ENCODE measurements at regions not wholly inside any gene's neighbourhood (a gene's known extent, or its start where the extent isn't known, plus 50 kb on each side); places are given as distances from the start of the nearest gene placed in this dataset.

GRCh38 chr16:86377251-86378022 lies 132.9 kb upstream of the FOXF1 start:
- no peak for DNase-seq

GRCh38 chr16:86378128-86378527 lies 132.2 kb upstream of the FOXF1 start:
- no peak for DNase-seq

- DNase-seq = no peak
Measured at GRCh38 chr16:86378831-86379504, 131.4 kb upstream of the FOXF1 start.

- no peak for DNase-seq
Measured at GRCh38 chr16:86379505-86379846, 130.9 kb upstream of the FOXF1 start.

GRCh38 chr16:86380030-86380429 lies 130.3 kb upstream of the FOXF1 start:
- DNase-seq = no peak

GRCh38 chr16:86381491-86381890 lies 128.8 kb upstream of the FOXF1 start:
- no peak for DNase-seq

GRCh38 chr16:86382067-86382773 lies 128.1 kb upstream of the FOXF1 start:
- DNase-seq = no peak

GRCh38 chr16:86382774-86383407 lies 127.4 kb upstream of the FOXF1 start:
- DNase-seq = no peak

GRCh38 chr16:86383488-86384262 lies 126.7 kb upstream of the FOXF1 start:
- DNase-seq = no peak

- no peak for DNase-seq
Measured at GRCh38 chr16:86384263-86384649, 126.1 kb upstream of the FOXF1 start.

- no peak for DNase-seq
Measured at GRCh38 chr16:86384980-86385379, 125.3 kb upstream of the FOXF1 start.

- DNase-seq = no peak
Measured at GRCh38 chr16:86387468-86388440, 122.6 kb upstream of the FOXF1 start.

- no peak for DNase-seq
Measured at GRCh38 chr16:86388976-86389375, 121.4 kb upstream of the FOXF1 start.

GRCh38 chr16:86389566-86390328 lies 120.6 kb upstream of the FOXF1 start:
- no peak for DNase-seq

- DNase-seq = no peak
Measured at GRCh38 chr16:86390335-86390734, 120.0 kb upstream of the FOXF1 start.

- DNase-seq = no peak
Measured at GRCh38 chr16:86391486-86391885, 118.8 kb upstream of the FOXF1 start.

GRCh38 chr16:86391984-86392383 lies 118.3 kb upstream of the FOXF1 start:
- no peak for DNase-seq

- no peak for DNase-seq
Measured at GRCh38 chr16:86392436-86393152, 117.7 kb upstream of the FOXF1 start.

GRCh38 chr16:86393907-86394626 lies 116.3 kb upstream of the FOXF1 start:
- no peak for DNase-seq

All from left hindlimb (tissue), 1 donor.